ENCODE measurements at regions not wholly inside any gene's neighbourhood (a gene's known extent, or its start where the extent isn't known, plus 50 kb on each side); places are given as distances from the start of the nearest gene placed in this dataset.

- no peak overlapping the region for H3K4me3 ChIP-seq (ENCODE audit: low read depth, low read length)
- DNase-seq (ENCODE audit: low read depth): no peak
- TF ChIP-seq CTCF (conservative IDR thresholded peaks at IDR 0.05; ENCODE audit: low read depth, low read length): no peak
Observed at GRCh38 chr13:64938660-64939059, 2291.5 kb downstream of the PCDH9 start.

- H3K4me3 ChIP-seq (ENCODE audit: low read depth, low read length): no peak overlapping the region
- TF ChIP-seq CTCF (conservative IDR thresholded peaks at IDR 0.05; ENCODE audit: low read depth, low read length): no peak
- DNase-seq (ENCODE audit: low read depth): no peak
Observed at GRCh38 chr13:64937302-64937701, 2292.8 kb downstream of the PCDH9 start.

- no peak for TF ChIP-seq CTCF (conservative IDR thresholded peaks at IDR 0.05; ENCODE audit: low read depth, low read length)
- no peak for DNase-seq (ENCODE audit: low read depth)
- H3K4me3 ChIP-seq (ENCODE audit: low read depth, low read length): no peak overlapping the region
Observed at GRCh38 chr13:64936879-64937278, 2293.3 kb downstream of the PCDH9 start.

- DNase-seq (ENCODE audit: low read depth): no peak
- no peak overlapping the region for H3K4me3 ChIP-seq (ENCODE audit: low read depth, low read length)
- no peak for TF ChIP-seq CTCF (conservative IDR thresholded peaks at IDR 0.05; ENCODE audit: low read depth, low read length)
Observed at GRCh38 chr13:64935441-64935840, 2294.7 kb downstream of the PCDH9 start.

GRCh38 chr13:64934569-64935362, 2295.4 kb downstream of the PCDH9 start:
- H3K4me3 ChIP-seq (ENCODE audit: low read depth, low read length): no peak overlapping the region
- DNase-seq (ENCODE audit: low read depth): no peak
- no peak for TF ChIP-seq CTCF (conservative IDR thresholded peaks at IDR 0.05; ENCODE audit: low read depth, low read length)

GRCh38 chr13:64930636-64931035, 2299.5 kb downstream of the PCDH9 start:
- no peak overlapping the region for H3K4me3 ChIP-seq (ENCODE audit: low read depth, low read length)
- no peak for DNase-seq (ENCODE audit: low read depth)
- no peak for TF ChIP-seq CTCF (conservative IDR thresholded peaks at IDR 0.05; ENCODE audit: low read depth, low read length)
